ENCODE measurements at regions not wholly inside any gene's neighbourhood (a gene's known extent, or its start where the extent isn't known, plus 50 kb on each side); places are given as distances from the start of the nearest gene placed in this dataset.

DNA sequence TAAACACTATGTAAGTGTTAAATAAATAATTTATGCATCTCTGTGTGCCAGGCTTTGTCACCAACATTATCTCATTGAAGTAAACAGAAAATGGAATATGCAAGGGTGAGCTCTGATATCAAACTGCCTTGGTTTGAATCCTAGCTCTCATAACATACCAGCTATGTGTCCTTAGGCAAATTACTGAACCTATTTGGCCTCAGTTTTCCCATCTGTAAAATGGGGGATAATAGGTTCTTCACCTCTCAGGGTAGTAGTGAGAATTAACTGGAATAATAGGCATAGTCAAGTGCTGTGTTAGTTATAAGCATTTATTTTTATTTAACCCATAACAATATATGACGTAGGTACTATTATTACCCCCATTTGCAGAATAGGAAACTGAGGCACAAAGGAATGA is 190.8 kb upstream of the SRRM4 start:
- H3K9me3 ChIP-seq, result no peaks in the 10 kb centered on the region
- ATAC-seq (no peak), DNase-seq (no peak)
- H3K27me3 ChIP-seq, result no peaks in the 10 kb centered on the region
- no peaks in the 10 kb centered on the region for H3K4me1 ChIP-seq
- no peak overlapping the region for H3K4me3 ChIP-seq
- no peak overlapping the region for H3K27ac ChIP-seq
- intact Hi-C loops (cut with DNase I), result no loop called here
- TF ChIP-seq, protein P1, sequence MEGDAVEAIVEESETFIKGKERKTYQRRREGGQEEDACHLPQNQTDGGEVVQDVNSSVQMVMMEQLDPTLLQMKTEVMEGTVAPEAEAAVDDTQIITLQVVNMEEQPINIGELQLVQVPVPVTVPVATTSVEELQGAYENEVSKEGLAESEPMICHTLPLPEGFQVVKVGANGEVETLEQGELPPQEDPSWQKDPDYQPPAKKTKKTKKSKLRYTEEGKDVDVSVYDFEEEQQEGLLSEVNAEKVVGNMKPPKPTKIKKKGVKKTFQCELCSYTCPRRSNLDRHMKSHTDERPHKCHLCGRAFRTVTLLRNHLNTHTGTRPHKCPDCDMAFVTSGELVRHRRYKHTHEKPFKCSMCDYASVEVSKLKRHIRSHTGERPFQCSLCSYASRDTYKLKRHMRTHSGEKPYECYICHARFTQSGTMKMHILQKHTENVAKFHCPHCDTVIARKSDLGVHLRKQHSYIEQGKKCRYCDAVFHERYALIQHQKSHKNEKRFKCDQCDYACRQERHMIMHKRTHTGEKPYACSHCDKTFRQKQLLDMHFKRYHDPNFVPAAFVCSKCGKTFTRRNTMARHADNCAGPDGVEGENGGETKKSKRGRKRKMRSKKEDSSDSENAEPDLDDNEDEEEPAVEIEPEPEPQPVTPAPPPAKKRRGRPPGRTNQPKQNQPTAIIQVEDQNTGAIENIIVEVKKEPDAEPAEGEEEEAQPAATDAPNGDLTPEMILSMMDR (IDR thresholded peaks at IDR 0.05), result no peak
- no peaks in the 10 kb centered on the region for H3K36me3 ChIP-seq

DNA sequence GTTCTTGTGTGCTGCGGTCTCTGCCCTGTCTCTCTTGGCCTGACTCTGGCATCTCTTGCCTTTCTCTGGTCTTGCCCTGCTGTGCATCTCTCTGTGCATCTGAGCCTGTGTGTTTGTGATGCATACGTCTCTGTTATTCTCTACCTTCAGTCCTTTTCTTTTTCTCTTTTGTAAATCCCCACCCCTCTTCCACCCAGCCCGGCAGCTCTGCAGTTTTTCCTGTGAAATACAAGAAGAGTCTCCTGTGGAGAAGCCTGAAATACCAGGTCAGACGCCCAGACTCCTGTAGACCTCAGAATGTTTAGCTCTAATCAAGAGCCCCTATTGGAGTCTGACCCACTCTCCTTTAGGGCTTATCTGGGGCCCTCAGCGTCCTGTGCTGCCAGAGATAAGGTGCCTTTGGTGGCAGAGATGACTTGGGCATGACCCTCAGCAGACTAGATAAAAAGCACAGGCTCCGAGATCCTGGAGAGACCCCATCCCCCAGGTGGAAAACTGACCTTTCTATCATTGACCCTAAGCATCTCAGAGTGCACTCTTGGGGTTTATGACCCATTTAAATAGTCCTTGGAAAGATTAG is 167.5 kb upstream of the SRRM4 start:
- Histone ChIP-seq H3K4me1 (no peaks in the 10 kb centered on the region), H3K36me3 (no peaks in the 10 kb centered on the region), H3K4me3 (no peak overlapping the region), H3K9me3 (no peaks in the 10 kb centered on the region), H3K27me3 (no peaks in the 10 kb centered on the region), H3K27ac (no peak overlapping the region)
- intact Hi-C loops (cut with DNase I), result no loop called here
- TF ChIP-seq, protein P1 (IDR thresholded peaks at IDR 0.05), result no peak
- DNase-seq, result no peak
- ATAC-seq, result no peak

DNA sequence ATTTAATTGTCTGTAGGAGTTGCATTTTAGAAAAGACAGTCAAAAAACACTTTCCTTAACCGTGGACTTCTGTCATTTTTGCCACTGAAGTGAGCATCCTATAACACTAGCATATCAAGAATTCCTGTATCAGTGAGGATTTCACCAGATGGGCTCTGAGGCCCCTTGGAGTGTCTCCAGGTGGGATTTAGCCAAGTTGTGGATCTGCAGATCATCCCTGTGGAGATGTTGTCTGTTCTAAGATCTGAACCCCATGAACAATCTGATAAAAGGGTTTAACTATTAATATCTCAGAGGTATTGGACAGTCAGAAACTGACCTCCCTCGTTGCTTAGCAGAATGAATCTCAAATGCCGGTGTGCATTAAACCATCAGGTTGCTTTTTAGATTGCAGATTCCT is 165.0 kb upstream of the SRRM4 start:
- Histone ChIP-seq H3K27me3 (no peaks in the 10 kb centered on the region), H3K4me1 (no peaks in the 10 kb centered on the region), H3K27ac (no peak overlapping the region), H3K9me3 (no peaks in the 10 kb centered on the region), H3K36me3 (no peaks in the 10 kb centered on the region), H3K4me3 (no peak overlapping the region)
- intact Hi-C loops (cut with DNase I), result no loop called here
- no peak for ATAC-seq
- TF ChIP-seq, protein P1 (IDR thresholded peaks at IDR 0.05), result no peak
- no peak for DNase-seq

DNA sequence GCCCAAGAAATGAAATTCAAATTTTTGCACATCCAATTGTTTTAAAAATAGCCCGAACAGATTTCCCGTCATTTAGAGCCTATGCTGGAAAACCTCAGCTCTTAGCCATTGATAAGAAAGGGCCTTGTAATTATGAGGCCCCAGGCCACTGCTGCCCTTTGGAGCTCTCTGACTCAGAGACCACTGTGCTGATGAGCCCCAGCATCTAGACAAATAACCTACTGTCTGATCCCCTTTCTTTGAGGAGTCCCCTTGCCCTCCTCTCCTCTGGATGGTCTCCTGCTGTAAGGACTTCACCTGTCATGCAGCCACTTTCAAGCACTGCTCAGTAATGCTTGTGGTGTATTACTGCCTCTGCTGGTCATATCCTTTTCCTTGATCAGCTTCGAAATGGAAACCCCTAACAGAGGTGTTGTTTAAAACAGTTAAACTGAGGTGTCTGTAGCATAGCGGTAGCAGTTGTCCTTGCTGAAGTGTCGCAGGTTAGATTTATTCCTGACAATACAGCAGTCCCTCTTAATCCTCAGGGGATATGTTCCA is 159.9 kb upstream of the SRRM4 start:
- Histone ChIP-seq H3K4me1 (no peaks in the 10 kb centered on the region), H3K27me3 (no peaks in the 10 kb centered on the region), H3K9me3 (no peaks in the 10 kb centered on the region), H3K4me3 (no peak overlapping the region), H3K36me3 (no peaks in the 10 kb centered on the region), H3K27ac (no peak overlapping the region)
- ATAC-seq (no peak), DNase-seq (no peak)
- intact Hi-C loops (cut with DNase I), result no loop called here
- TF ChIP-seq, protein P1 (IDR thresholded peaks at IDR 0.05), result no peak

DNA sequence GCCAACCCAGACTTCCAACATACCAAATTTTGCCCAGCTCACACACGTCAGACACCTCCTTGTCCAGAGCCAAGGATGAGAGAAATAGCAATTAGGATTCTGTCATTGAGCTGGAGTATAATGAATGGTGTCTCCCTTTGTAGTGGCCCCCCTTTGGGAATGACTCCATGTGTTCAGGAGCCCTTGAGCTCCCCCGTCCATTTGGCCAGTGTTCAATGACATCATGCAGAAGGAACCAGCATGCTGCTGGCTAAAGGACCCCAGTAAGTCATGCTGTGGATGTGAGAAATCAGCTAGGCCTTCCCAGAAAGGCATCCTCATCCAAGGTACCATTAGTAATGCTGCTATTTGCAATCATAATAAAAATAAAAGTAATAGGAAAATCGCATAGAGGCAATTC is 158.8 kb upstream of the SRRM4 start:
- no peaks in the 10 kb centered on the region for H3K27me3 ChIP-seq
- TF ChIP-seq, protein P1 (IDR thresholded peaks at IDR 0.05), result no peak
- no peaks in the 10 kb centered on the region for H3K4me1 ChIP-seq
- no peak overlapping the region for H3K27ac ChIP-seq
- no peak for ATAC-seq
- no peaks in the 10 kb centered on the region for H3K36me3 ChIP-seq
- H3K4me3 ChIP-seq, result no peak overlapping the region
- DNase-seq, result no peak
- intact Hi-C loops (cut with DNase I), result no loop called here
- peaks cover 0 to 5% of the 10 kb centered on the region in 2 donors for H3K9me3 ChIP-seq

Data from left lung (tissue), 4 donors.